Kidney (tissue), 13 donors: ENCODE measurements at regions not wholly inside any gene's neighbourhood (a gene's known extent, or its start where the extent isn't known, plus 50 kb on each side); places are given as distances from the start of the nearest gene placed in this dataset.

Source experiments
- DNase-seq, 5 donors: peaks; one replicate each; pipeline ENCODE4 v3.0.0-alpha.2; 2013 to 2020
- FAIRE-seq: peaks from 2 replicates; lab custom pipeline; 2012; peaks lifted over from hg19 to GRCh38; lab: Jason Lieb, UNC
- H3K27ac ChIP-seq, 2 donors: one replicate each; pipeline ENCODE4 v1.7.0; 2013; ENCODE audit warnings: low read depth in 2 of 2, low read length in 2 of 2, inconsistent platforms in 1 of 2
- H3K27me3 ChIP-seq: one replicate; pipeline ENCODE4 v1.7.1; 2013; ENCODE audit warnings: low read length, inconsistent platforms; ENCODE audit not compliant: control insufficient read depth, insufficient read depth
- H3K36me3 ChIP-seq, 3 donors: one replicate each; pipeline versions ENCODE4 v1.7.0 to v1.7.1; 2013; ENCODE audit warnings: low read length in 3 of 3, control low read depth in 1 of 3, inconsistent platforms in 1 of 3; ENCODE audit not compliant: insufficient read depth in 3 of 3, control insufficient read depth in 2 of 3
- H3K4me1 ChIP-seq, 3 donors: one replicate each; pipeline versions ENCODE4 v1.7.0 to v1.7.1; 2013; ENCODE audit warnings: low read length in 3 of 3, inconsistent platforms in 1 of 3, low read depth in 1 of 3; ENCODE audit not compliant: control insufficient read depth in 2 of 3, insufficient read depth in 2 of 3
- H3K4me3 ChIP-seq, 3 donors: one replicate each; pipeline versions ENCODE4 v1.7.0 to v1.8.1; 2013; ENCODE audit warnings: low read length in 3 of 3, control low read depth in 1 of 3, inconsistent platforms in 1 of 3
- H3K9ac ChIP-seq, 3 donors: one replicate each; pipeline versions ENCODE4 v1.7.0 to v1.7.1; 2013; ENCODE audit warnings: low read length in 3 of 3, control low read depth in 1 of 3, inconsistent platforms in 1 of 3
- H3K9me3 ChIP-seq, 3 donors: one replicate each; pipeline versions ENCODE4 v1.7.0 to v1.7.1; 2013; ENCODE audit warnings: low read length in 3 of 3, control low read depth in 1 of 3, inconsistent platforms in 1 of 3; ENCODE audit not compliant: control insufficient read depth in 2 of 3, insufficient read depth in 1 of 3
- intact Hi-C: fragments of 100-400 bp; cut with DNase I; formaldehyde crosslinking; loops from one replicate; pipeline ENCODE4 v1.11.1; 2022
- TF ChIP-seq, protein P1 (sequence below): IDR thresholded peaks from 3 replicates; pipeline ENCODE4 v1.5.1; 2012; ENCODE audit warnings: mild to moderate bottlenecking, moderate library complexity, borderline replicate concordance; ENCODE audit not compliant: insufficient read depth; ENCODE audit errors: extremely low read depth
- donor health status: control.
- donor health status: control.
- donor health status: control.
- donor health status: control.
- donor health status: control.
- donor health status: DM: yes; HTN: yes; CAD: no.
- donor health status: Normal renal cell carcinoma (clear cell type).

DNA sequence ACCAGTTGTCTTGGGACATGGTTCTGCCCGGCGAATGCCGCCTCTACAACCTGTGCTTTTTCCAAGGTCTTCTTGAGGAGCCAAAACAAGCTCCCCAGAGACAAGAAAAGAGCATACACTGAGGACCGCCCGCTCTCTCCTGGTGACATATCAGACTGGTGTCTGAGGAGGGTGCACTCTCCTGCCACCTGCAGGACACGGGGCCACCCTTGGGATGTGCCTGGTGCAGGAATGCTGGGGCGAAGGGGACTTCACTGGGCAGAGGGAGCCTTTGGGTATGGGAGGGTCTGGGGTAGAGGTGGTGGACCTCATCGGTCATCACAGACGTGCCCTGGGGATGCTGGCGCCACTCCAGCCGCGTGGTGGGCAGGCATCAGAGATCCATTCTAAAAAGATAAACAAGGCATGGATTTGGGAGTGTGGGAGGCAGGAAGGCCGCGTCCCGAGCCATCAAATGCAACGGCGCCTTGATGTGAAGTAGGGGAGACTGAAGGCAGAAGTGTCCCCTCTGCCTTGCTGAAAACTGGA, 163.3 kb downstream of the CD83 start:
- no peaks in the 10 kb centered on the region for H3K9me3 ChIP-seq
- H3K4me3 ChIP-seq: no peak overlapping the region
- no peak overlapping the region for H3K9ac ChIP-seq
- no peaks in the 10 kb centered on the region for H3K36me3 ChIP-seq
- peaks cover 0 to 4% (median 3%) of the 10 kb centered on the region in 3 donors for H3K4me1 ChIP-seq
- H3K27me3 ChIP-seq: no peaks in the 10 kb centered on the region
- intact Hi-C loops: no loop called here
- no peak for DNase-seq
- TF ChIP-seq, protein P1, sequence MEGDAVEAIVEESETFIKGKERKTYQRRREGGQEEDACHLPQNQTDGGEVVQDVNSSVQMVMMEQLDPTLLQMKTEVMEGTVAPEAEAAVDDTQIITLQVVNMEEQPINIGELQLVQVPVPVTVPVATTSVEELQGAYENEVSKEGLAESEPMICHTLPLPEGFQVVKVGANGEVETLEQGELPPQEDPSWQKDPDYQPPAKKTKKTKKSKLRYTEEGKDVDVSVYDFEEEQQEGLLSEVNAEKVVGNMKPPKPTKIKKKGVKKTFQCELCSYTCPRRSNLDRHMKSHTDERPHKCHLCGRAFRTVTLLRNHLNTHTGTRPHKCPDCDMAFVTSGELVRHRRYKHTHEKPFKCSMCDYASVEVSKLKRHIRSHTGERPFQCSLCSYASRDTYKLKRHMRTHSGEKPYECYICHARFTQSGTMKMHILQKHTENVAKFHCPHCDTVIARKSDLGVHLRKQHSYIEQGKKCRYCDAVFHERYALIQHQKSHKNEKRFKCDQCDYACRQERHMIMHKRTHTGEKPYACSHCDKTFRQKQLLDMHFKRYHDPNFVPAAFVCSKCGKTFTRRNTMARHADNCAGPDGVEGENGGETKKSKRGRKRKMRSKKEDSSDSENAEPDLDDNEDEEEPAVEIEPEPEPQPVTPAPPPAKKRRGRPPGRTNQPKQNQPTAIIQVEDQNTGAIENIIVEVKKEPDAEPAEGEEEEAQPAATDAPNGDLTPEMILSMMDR: no peak
- FAIRE-seq: no peak
- H3K27ac ChIP-seq: no peak overlapping the region

DNA sequence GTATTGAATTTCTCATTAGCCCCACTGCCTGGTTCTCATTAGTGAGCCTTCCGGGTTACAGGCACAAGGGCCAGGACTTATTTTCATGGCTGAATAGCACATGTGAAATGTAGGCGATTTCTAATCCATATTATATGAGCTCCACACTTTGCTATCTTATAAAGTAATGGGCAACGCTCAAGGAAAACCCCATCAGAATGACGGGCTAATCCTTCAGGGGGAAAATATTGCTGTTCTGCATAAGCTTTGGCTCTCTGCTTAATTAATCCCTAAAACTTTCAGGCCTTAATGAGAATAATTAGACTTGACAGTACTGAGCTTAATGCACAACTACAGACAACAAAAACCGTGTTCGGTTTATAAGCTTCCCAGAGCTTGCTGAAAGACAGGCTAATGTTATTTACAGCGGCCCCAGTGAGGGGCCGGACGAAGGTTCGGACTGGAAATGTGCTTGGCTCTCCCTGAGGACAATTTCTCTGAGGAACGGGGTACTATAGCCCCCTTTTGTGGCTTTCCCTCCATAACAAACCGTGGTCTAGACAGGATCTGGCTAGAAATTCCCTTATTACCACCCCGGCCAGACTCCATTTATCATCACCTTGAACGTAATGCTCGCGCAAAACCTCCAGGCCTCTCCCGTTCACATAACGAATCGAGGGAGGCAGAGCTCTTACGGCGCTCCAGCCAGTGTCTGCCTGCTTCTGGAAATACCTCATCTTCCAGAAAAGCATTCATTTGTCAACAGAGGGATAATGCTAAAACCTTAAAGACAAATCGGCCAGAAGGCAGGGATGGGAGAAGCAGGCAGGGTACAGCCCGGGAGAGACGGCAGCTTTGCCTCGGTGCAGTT, 164.5 kb downstream of the CD83 start:
- H3K4me1 ChIP-seq: peaks cover 0 to 4% (median 3%) of the 10 kb centered on the region in 3 donors
- no peak overlapping the region for H3K27ac ChIP-seq
- no peaks in the 10 kb centered on the region for H3K36me3 ChIP-seq
- no peak overlapping the region for H3K4me3 ChIP-seq
- DNase-seq: no peak
- H3K9me3 ChIP-seq: no peaks in the 10 kb centered on the region
- no peak for FAIRE-seq
- TF ChIP-seq, protein P1: no peak
- no peaks in the 10 kb centered on the region for H3K27me3 ChIP-seq
- H3K9ac ChIP-seq: no peak overlapping the region
- intact Hi-C loops: no loop called here

DNA sequence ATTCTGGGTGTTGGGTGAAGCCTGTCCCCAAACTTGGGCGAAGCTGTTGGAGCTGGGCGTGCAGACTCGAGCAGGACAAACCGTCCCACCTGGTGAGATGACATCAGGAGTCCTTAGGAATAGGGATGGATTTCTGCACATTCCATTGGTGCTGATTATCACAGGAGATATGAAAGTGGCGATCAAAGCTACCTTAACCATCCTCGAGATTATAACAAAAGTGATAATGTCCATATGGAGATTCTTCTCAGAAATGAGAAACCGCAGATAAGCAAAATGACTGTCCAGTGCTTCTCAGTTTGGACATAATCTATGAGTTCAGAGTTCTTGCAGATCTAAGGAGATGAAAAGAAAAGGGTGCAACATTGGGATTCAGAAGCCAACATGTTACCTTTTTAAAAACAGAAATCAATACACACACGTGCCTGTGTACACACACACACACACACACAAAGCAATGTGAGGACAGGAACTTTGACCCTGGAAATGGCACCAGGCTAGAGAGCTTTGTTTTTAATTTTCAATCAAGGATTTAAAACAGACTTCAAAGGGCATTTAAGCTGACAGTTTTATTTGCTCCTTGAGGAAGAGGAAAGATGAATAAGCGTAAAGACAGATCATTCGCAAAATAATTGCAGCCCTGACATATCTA, 165.4 kb downstream of the CD83 start:
- TF ChIP-seq, protein P1: no peak
- H3K27me3 ChIP-seq: no peaks in the 10 kb centered on the region
- intact Hi-C loops: no loop called here

More for the DNA sequence above, 165.4 kb downstream of the CD83 start:
- Histone ChIP-seq H3K9ac (no peak overlapping the region), H3K4me1 (peaks cover 0 to 7% (median 0%) of the 10 kb centered on the region in 3 donors), H3K36me3 (no peaks in the 10 kb centered on the region), H3K27ac (no peak overlapping the region), H3K4me3 (no peak overlapping the region), H3K9me3 (no peaks in the 10 kb centered on the region)
- no peak for DNase-seq
- FAIRE-seq: no peak
